ENCODE measurements at regions not wholly inside any gene's neighbourhood (a gene's known extent, or its start where the extent isn't known, plus 50 kb on each side); places are given as distances from the start of the nearest gene placed in this dataset.

DNA sequence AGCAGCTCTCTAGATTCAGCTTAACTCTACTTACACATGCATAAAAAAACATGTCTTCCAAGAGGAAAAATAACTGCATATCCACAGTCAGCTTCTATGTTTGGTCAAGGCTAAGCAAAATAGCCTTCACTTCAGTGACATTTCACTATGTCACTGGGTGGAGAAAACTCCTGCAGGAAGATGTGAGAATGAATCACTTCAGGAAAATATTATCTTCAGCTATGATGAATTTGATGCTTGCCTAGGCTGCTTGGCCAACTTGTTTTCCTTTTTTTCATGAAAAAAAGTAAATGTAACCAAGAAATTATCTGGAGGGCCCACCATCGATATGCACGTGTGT lies 143.0 kb upstream of the ZNF608 start:
- H3K27ac ChIP-seq = peak overlapping the region; percentile 79

DNA sequence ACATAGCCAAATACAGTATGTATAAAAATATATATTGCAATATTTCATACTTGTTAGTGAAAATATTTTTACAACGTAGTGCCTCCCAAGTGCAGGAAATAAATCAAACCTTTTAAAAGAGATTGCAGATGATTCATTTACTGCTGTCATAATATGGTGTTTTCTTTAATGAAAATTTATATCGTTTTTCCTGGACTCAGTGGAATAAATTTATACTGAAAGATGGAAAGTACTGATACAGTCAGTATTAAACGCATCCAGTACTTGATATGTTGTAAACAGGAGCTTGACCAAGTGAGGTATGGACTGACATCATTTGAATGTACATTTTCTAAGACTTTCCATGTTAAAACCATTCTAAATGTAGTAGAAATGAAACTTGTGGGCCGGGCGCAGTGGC lies 143.4 kb upstream of the ZNF608 start:
- peak overlapping the region; percentile 79 for H3K27ac ChIP-seq
- TF ChIP-seq, protein P1, sequence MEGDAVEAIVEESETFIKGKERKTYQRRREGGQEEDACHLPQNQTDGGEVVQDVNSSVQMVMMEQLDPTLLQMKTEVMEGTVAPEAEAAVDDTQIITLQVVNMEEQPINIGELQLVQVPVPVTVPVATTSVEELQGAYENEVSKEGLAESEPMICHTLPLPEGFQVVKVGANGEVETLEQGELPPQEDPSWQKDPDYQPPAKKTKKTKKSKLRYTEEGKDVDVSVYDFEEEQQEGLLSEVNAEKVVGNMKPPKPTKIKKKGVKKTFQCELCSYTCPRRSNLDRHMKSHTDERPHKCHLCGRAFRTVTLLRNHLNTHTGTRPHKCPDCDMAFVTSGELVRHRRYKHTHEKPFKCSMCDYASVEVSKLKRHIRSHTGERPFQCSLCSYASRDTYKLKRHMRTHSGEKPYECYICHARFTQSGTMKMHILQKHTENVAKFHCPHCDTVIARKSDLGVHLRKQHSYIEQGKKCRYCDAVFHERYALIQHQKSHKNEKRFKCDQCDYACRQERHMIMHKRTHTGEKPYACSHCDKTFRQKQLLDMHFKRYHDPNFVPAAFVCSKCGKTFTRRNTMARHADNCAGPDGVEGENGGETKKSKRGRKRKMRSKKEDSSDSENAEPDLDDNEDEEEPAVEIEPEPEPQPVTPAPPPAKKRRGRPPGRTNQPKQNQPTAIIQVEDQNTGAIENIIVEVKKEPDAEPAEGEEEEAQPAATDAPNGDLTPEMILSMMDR (conservative IDR thresholded peaks at IDR 0.05) = no peak

More for the DNA sequence above, 143.0 kb upstream of the ZNF608 start:
- TF ChIP-seq, protein P1 (conservative IDR thresholded peaks at IDR 0.05) = no peak

- H3K27ac ChIP-seq = peak overlapping the region; percentile 79; the same call in 1 of the 2 replicates
Observed at GRCh38 chr5:124890442-124890841, 144.0 kb upstream of the ZNF608 start.

GRCh38 chr5:124891179-124891578 lies 144.7 kb upstream of the ZNF608 start:
- H3K27ac ChIP-seq = no peak overlapping the region
- TF ChIP-seq, protein P1 (conservative IDR thresholded peaks at IDR 0.05) = no peak

GRCh38 chr5:124892185-124892848 lies 145.9 kb upstream of the ZNF608 start:
- TF ChIP-seq, protein P1 (conservative IDR thresholded peaks at IDR 0.05) = no peak
- no peak overlapping the region for H3K27ac ChIP-seq

DNA sequence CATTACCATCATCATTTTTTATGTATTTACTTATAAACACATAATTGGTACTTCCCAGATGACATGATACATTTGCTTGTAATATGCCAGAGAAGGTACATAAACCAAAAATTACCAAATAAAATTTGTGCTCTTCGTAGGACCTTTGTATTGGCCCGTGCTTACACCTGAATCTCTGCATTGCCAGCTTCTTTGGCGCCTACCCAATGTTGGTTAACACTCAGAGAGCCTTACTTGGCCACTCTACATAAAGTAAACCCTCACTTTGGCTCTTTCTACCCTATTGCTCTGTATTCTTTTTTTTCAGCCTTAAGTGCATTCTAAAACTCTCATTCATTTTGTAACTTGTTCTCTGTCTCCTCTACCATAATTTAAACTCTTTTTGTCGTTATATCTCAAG lies 148.1 kb upstream of the ZNF608 start:
- H3K27ac ChIP-seq = no peak overlapping the region
- TF ChIP-seq, protein P1 (conservative IDR thresholded peaks at IDR 0.05) = no peak

DNA sequence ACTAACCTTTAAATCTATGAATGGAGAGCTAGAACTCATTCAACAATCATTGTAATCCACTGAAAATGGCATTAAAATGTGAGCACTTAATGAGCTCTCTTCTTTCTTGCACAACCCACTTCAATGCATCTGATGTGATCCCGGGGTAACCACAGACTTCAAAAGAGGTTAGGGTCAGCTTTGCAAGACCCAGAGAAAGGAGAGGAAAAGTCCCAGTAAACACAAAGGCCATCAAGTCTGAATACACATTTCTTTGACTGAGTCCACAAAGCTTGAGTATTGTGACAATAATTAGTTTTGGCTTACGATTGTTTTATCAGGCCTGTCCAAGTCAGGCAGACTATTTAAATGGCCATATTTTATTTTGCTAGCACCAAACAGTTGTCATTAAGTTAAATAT lies 148.8 kb upstream of the ZNF608 start:
- H3K27ac ChIP-seq = no peak overlapping the region
- TF ChIP-seq, protein P1 (conservative IDR thresholded peaks at IDR 0.05) = no peak

- no peak overlapping the region for H3K27ac ChIP-seq
- TF ChIP-seq, protein P1 (conservative IDR thresholded peaks at IDR 0.05) = no peak
Observed at GRCh38 chr5:124901081-124901480, 154.6 kb upstream of the ZNF608 start.

Measured in VCaP (cell line).